HG02943 (cell line): ENCODE measurements at regions not wholly inside any gene's neighbourhood (a gene's known extent, or its start where the extent isn't known, plus 50 kb on each side); places are given as distances from the start of the nearest gene placed in this dataset.

Source experiments
- ATAC-seq: cut with Tn5 transposase; IDR thresholded peaks from one replicate; pipeline ENCODE4 v1.9.1; 2021; ENCODE audit warnings: mild to moderate bottlenecking, low read depth, moderate library complexity; ENCODE audit not compliant: unreplicated experiment

GRCh38 chr1:193656841-193657240 is 470.4 kb upstream of the B3GALT2 start:
- no peak for ATAC-seq

- no peak for ATAC-seq
Measured at GRCh38 chr1:193654951-193655735, 468.7 kb upstream of the B3GALT2 start.

- ATAC-seq: no peak
Measured at GRCh38 chr1:193649587-193649986, 463.2 kb upstream of the B3GALT2 start.

- ATAC-seq: no peak
Measured at GRCh38 chr1:193634876-193635275, 448.5 kb upstream of the B3GALT2 start.

GRCh38 chr1:193634470-193634869 is 448.1 kb upstream of the B3GALT2 start:
- no peak for ATAC-seq

- ATAC-seq: no peak
Measured at GRCh38 chr1:193633991-193634390, 447.6 kb upstream of the B3GALT2 start.

GRCh38 chr1:193633093-193633492 is 446.7 kb upstream of the B3GALT2 start:
- ATAC-seq: no peak

- no peak for ATAC-seq
Measured at GRCh38 chr1:193631306-193631705, 444.9 kb upstream of the B3GALT2 start.

- ATAC-seq: no peak
Measured at GRCh38 chr1:193629875-193630274, 443.5 kb upstream of the B3GALT2 start.

GRCh38 chr1:193626695-193627094 is 440.3 kb upstream of the B3GALT2 start:
- ATAC-seq: no peak

- ATAC-seq: no peak
Measured at GRCh38 chr1:193625255-193625654, 438.8 kb upstream of the B3GALT2 start.

- ATAC-seq: no peak
Measured at GRCh38 chr1:193619911-193620310, 433.5 kb upstream of the B3GALT2 start.

GRCh38 chr1:193614817-193615216 is 428.4 kb upstream of the B3GALT2 start:
- ATAC-seq: no peak

GRCh38 chr1:193614275-193614674 is 427.9 kb upstream of the B3GALT2 start:
- ATAC-seq: no peak

- ATAC-seq: no peak
Measured at GRCh38 chr1:193613041-193613440, 426.6 kb upstream of the B3GALT2 start.

GRCh38 chr1:193609592-193609991 is 423.2 kb upstream of the B3GALT2 start:
- ATAC-seq: no peak

- ATAC-seq: no peak
Measured at GRCh38 chr1:193607787-193608186, 421.4 kb upstream of the B3GALT2 start.

GRCh38 chr1:193606035-193606434 is 419.6 kb upstream of the B3GALT2 start:
- no peak for ATAC-seq

- ATAC-seq: no peak
Measured at GRCh38 chr1:193602705-193603104, 416.3 kb upstream of the B3GALT2 start.

- no peak for ATAC-seq
Measured at GRCh38 chr1:193593147-193593885, 406.9 kb upstream of the B3GALT2 start.

GRCh38 chr1:193592317-193592716 is 405.9 kb upstream of the B3GALT2 start:
- ATAC-seq: no peak

GRCh38 chr1:193590102-193590501 is 403.7 kb upstream of the B3GALT2 start:
- ATAC-seq: no peak
